Activated CD4-positive, alpha-beta T cell treated with anti-CD3 and anti-CD28 coated beads, Interleukin-2, amount 50 U/mL, for 24 hours (primary cell): ENCODE measurements at regions not wholly inside any gene's neighbourhood (a gene's known extent, or its start where the extent isn't known, plus 50 kb on each side); places are given as distances from the start of the nearest gene placed in this dataset.
"Not testable (repeated sequence)": the region's sequence is repeated elsewhere in the genome, so short reads cannot be mapped to it uniquely, and the experiment has no call there.

Experiments used
- DNase-seq, 2 donors: peaks; one replicate each; pipeline ENCODE4 v3.0.0-alpha.2; 2020; ENCODE audit warnings: low read depth in 1 of 2, low spot score in 1 of 2

GRCh38 chr6:14589175-14589574 is 471.6 kb downstream of the CD83 start:
- no peak for DNase-seq

- DNase-seq: no peak
Measured at GRCh38 chr6:14590586-14590985, 473.0 kb downstream of the CD83 start.

DNA sequence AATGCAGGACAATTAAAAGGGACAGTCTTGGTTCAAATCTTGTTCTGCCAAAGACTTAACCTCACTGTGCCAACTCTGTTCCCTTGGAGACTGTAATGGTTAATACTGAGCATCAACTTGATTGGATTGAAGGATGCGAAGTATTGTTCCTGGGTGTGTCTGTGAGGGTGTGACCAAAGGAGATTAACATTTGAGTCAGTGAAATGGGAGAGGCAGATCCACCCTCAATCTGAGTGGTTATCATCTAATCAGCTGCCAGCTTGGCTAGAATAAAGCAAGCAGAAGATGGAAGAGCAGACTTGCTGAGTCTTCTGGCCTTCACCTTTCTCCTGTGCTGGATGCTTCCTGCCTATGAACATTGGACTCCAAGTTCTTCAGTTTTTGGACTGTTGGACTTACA is 474.4 kb downstream of the CD83 start:
- no peak for DNase-seq

- no peak for DNase-seq
Measured at GRCh38 chr6:14593286-14593685, 475.7 kb downstream of the CD83 start.

- DNase-seq: no peak
Measured at GRCh38 chr6:14595751-14596150, 478.2 kb downstream of the CD83 start.

- no peak for DNase-seq
Measured at GRCh38 chr6:14596410-14596809, 478.8 kb downstream of the CD83 start.

DNA sequence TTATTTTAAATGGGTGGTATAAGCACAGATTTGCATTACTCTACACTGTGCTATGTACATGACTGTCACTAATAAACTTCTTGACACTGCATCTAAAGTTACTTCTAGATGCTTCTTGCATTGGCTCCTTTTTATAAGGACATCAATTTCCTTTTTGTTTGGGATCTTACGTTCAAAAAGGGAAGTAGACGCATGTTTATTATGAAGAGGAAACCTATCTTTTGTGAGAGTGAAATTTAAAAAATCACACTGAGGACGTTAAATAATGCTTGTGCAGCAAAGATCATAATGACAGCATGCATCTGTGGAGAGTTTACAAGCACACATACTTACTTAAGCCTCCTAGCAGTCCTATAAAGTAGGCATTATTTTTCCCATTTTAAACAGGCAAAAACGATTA is 479.5 kb downstream of the CD83 start:
- DNase-seq: no peak

- no peak for DNase-seq
Measured at GRCh38 chr6:14598017-14598864, 480.7 kb downstream of the CD83 start.

GRCh38 chr6:14600306-14600705 is 482.7 kb downstream of the CD83 start:
- not testable (repeated sequence) for DNase-seq

DNA sequence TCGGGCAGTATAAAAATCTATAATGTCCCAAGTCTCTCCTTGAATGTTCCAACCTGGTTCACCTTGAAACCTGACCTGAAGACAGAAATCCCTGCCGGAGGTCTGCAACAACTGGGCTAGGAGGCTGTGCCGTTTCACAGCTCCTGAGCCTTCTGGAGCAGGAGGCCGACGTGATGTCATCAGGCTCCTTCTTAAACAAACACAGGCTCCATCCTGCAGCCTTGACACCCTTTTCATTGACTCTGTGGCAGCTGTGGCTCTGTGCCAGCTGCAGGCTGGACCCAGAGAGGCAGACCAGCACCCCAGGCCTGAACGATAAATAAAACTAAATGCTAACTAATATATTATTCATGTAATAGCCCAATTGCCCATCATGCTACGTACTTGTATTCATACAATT is 483.9 kb downstream of the CD83 start:
- no peak for DNase-seq

- DNase-seq: no peak
Measured at GRCh38 chr6:14606353-14606752, 488.8 kb downstream of the CD83 start.

DNA sequence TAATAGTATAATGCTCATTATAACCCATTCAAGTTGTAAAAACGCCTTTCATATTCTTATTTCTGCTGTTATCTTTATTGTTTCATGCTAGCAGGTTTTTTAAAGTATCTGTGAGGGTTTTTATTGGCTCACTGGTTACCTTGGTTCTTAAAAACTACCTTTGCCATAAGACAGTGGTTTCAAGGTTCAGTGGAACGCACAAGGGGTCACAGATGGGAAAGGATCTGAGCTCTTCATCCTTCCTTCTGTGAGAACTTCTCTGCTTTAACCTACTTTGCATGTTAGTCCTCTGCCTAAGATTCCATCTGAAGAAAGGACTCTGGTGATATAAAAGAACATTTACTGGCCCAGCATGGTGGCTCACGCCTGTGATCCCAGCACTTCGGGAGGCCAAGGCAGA is 492.6 kb downstream of the CD83 start:
- DNase-seq: no peak

DNA sequence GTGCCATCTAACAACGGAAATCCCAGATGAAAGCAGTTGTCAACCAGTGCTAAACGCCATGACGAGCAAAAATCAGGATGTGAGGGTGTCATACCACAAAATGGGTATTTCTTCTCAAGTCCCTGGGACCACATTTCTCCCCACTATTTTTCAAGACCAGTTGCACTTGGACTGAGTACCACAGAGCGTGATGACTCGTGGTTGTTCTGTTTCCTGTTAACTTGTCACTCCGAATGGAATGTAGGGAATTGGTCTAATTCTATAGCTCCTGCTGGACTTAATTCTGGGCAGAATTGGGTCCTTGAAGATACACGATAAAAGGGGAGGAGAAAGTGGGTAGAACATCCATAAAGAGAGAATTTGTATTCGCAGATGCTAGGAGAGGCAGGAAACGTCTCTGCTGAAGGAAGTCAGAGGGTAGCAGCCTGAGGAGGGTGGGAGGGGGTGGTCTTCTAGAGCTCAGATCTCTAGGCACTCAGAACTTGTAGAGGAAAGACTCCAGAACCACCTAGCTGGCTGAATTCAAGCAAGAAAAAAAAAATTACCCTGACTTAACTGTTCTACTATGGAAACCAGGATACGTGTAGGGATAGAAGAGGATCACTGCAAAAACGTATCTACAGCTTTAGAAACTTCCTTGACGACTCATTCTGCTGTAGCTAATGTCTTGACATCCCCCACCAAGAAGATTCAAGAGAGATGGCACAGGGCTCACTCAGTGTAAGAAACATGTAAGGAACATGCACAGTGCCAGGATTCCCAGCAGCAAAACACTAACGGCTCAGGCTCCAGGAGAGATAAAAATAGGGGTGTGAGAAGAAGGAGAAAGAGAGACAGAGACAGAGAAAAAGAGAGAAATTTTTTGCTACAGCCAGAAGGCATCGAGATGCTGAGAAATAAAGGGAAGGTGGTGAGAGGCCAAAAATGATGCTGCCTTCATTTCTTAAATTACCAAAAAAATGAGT is 494.7 kb downstream of the CD83 start:
- no peak for DNase-seq

GRCh38 chr6:14614631-14615030 is 497.1 kb downstream of the CD83 start:
- DNase-seq: no peak

- no peak for DNase-seq
Measured at GRCh38 chr6:14616656-14617055, 499.1 kb downstream of the CD83 start.

DNA sequence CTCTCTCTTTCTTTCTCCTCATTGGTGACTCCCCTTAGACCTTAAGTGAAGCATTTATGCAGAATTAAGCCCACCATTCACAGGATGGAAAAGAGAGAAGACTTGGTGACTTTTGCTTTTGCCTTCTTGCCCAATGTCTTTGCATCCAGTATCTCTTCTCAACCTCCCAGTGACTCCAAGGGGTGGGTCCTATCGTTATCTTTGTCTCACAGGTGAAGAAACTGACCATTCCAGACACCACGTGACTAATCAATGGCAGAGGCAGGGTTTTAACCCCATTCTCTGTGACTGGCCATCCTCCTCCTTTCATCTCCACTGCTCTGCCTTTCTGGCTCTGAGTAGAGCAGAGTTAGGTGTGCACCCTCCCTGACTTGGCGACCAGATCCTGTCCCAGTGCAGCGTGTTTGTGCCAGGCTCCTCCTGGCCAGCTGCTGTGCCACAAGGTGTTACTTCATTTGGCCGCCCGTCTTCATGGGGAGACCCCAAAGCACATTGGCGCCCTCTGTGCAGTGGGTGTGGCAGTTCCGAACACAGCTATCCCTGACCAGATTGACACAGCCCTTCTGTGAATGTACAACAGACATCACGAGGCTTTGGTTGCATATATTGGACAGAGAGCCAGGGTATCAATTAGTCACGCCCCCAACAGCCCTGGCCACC is 501.3 kb downstream of the CD83 start:
- DNase-seq: no peak

GRCh38 chr6:14619419-14619781 is 501.8 kb downstream of the CD83 start:
- no peak for DNase-seq

- no peak for DNase-seq
Measured at GRCh38 chr6:14620522-14620921, 502.9 kb downstream of the CD83 start.

DNA sequence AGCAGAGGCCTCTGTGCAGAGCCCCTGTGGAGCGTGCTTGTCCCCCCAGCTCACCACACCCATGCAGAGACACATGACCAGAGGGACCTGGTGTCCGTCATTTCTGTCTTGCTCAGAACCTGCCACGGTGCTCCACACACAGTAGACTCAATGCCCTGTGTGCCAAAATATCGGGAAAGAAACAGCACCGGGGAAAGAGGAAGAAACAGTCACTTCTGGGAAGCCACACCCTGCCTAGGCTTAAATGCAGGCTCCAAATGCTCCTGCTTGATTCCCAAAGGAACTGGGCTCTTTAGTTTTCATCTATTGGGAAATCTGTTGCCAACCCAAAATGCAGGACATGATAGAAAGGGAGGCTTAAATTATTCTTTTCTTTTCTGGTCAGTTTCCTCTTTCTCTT is 503.9 kb downstream of the CD83 start:
- no peak for DNase-seq

DNA sequence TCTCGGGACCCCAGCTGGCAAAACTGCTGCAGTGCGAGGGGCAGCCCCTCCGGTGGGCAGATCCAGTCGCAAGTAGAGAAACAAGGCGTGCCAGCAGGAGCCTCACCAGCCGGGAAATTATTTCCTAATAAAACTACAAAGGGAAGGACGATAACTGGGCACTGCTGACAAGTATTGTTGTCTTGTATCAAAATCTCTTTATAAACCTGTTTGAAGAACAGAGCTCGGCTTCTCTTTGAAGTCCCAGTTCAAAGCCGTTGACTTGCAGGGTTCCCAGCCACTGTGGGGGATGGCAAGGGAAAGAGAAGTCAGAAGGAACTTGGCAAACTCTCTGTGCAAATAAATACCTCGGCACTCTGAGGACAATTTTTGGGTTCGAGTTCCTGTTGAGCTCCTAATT is 504.5 kb downstream of the CD83 start:
- DNase-seq: no peak

- DNase-seq: no peak
Measured at GRCh38 chr6:14622909-14623505, 505.4 kb downstream of the CD83 start.
